Duodenal mucosa (tissue), 2 donors: ENCODE measurements at regions not wholly inside any gene's neighbourhood (a gene's known extent, or its start where the extent isn't known, plus 50 kb on each side); places are given as distances from the start of the nearest gene placed in this dataset.

Experiments used
- H3K27ac ChIP-seq: one replicate; pipeline ENCODE4 v1.7.0; 2013; ENCODE audit warnings: low read depth, low read length
- H3K27me3 ChIP-seq, 2 donors: one replicate each; pipeline ENCODE4 v1.7.0; 2013; ENCODE audit warnings: low read length in 2 of 2, control low read depth in 1 of 2; ENCODE audit not compliant: insufficient read depth in 2 of 2, control insufficient read depth in 1 of 2
- H3K36me3 ChIP-seq, 2 donors: one replicate each; pipeline ENCODE4 v1.7.0; 2013; ENCODE audit warnings: low read length in 2 of 2, control low read depth in 1 of 2; ENCODE audit not compliant: insufficient read depth in 2 of 2, control insufficient read depth in 1 of 2
- H3K4me1 ChIP-seq, 2 donors: one replicate each; pipeline ENCODE4 v1.7.0; 2013; ENCODE audit warnings: low read length in 2 of 2, control low read depth in 1 of 2; ENCODE audit not compliant: insufficient read depth in 2 of 2, control insufficient read depth in 1 of 2
- H3K4me3 ChIP-seq, 2 donors: one replicate each; pipeline ENCODE4 v1.7.0; 2013; ENCODE audit warnings: low read length in 2 of 2, low read depth in 1 of 2
- H3K9ac ChIP-seq, 2 donors: one replicate each; pipeline ENCODE4 v1.7.0; 2013; ENCODE audit warnings: low read length in 2 of 2, low read depth in 1 of 2
- H3K9me3 ChIP-seq, 2 donors: one replicate each; pipeline ENCODE4 v1.7.0; 2013; ENCODE audit warnings: low read length in 2 of 2, control low read depth in 1 of 2; ENCODE audit not compliant: control insufficient read depth in 1 of 2

GRCh38 chr2:167900435-167901114 lies 346.8 kb downstream of the STK39 start:
- Histone ChIP-seq H3K36me3 (no peaks in the 10 kb centered on the region), H3K4me1 (no peaks in the 10 kb centered on the region), H3K9me3 (no peaks in the 10 kb centered on the region), H3K9ac (no peak overlapping the region), H3K27me3 (no peaks in the 10 kb centered on the region), H3K4me3 (no peak overlapping the region), H3K27ac (no peak overlapping the region)

GRCh38 chr2:167898340-167898739 lies 349.1 kb downstream of the STK39 start:
- H3K9ac ChIP-seq, result no peak overlapping the region
- H3K4me1 ChIP-seq, result no peaks in the 10 kb centered on the region
- no peak overlapping the region for H3K4me3 ChIP-seq
- no peaks in the 10 kb centered on the region for H3K9me3 ChIP-seq
- H3K36me3 ChIP-seq, result no peaks in the 10 kb centered on the region
- no peak overlapping the region for H3K27ac ChIP-seq
- H3K27me3 ChIP-seq, result no peaks in the 10 kb centered on the region

GRCh38 chr2:167891841-167892240 lies 355.6 kb downstream of the STK39 start:
- H3K27ac ChIP-seq, result no peak overlapping the region
- no peaks in the 10 kb centered on the region for H3K36me3 ChIP-seq
- no peak overlapping the region for H3K9ac ChIP-seq
- H3K9me3 ChIP-seq, result peaks cover 0 to 5% of the 10 kb centered on the region in 2 donors
- H3K4me3 ChIP-seq, result no peak overlapping the region
- H3K4me1 ChIP-seq, result no peaks in the 10 kb centered on the region
- H3K27me3 ChIP-seq, result no peaks in the 10 kb centered on the region

GRCh38 chr2:167890739-167891138 lies 356.7 kb downstream of the STK39 start:
- Histone ChIP-seq H3K9me3 (peaks cover 0 to 5% of the 10 kb centered on the region in 2 donors), H3K9ac (no peak overlapping the region), H3K4me1 (no peaks in the 10 kb centered on the region), H3K27me3 (no peaks in the 10 kb centered on the region), H3K27ac (no peak overlapping the region), H3K36me3 (no peaks in the 10 kb centered on the region), H3K4me3 (no peak overlapping the region)

GRCh38 chr2:167880415-167880814 lies 367.0 kb downstream of the STK39 start:
- Histone ChIP-seq H3K4me1 (no peaks in the 10 kb centered on the region), H3K9ac (no peak overlapping the region), H3K36me3 (no peaks in the 10 kb centered on the region), H3K27me3 (no peaks in the 10 kb centered on the region), H3K4me3 (no peak overlapping the region), H3K27ac (no peak overlapping the region), H3K9me3 (no peaks in the 10 kb centered on the region)

GRCh38 chr2:167875529-167875928 lies 371.9 kb downstream of the STK39 start:
- no peaks in the 10 kb centered on the region for H3K27me3 ChIP-seq

GRCh38 chr2:167874812-167875211 lies 372.6 kb downstream of the STK39 start:
- H3K27ac ChIP-seq, result no peak overlapping the region
- H3K9me3 ChIP-seq, result no peaks in the 10 kb centered on the region
- no peak overlapping the region for H3K9ac ChIP-seq
- no peaks in the 10 kb centered on the region for H3K27me3 ChIP-seq
- no peaks in the 10 kb centered on the region for H3K4me1 ChIP-seq
- H3K36me3 ChIP-seq, result no peaks in the 10 kb centered on the region
- no peak overlapping the region for H3K4me3 ChIP-seq

More at GRCh38 chr2:167875529-167875928, 371.9 kb downstream of the STK39 start:
- Histone ChIP-seq H3K36me3 (no peaks in the 10 kb centered on the region), H3K27ac (no peak overlapping the region), H3K4me3 (no peak overlapping the region), H3K9ac (no peak overlapping the region), H3K4me1 (no peaks in the 10 kb centered on the region), H3K9me3 (no peaks in the 10 kb centered on the region)

- no peak overlapping the region for H3K27ac ChIP-seq
- H3K27me3 ChIP-seq, result no peaks in the 10 kb centered on the region
- no peaks in the 10 kb centered on the region for H3K36me3 ChIP-seq
- H3K9ac ChIP-seq, result no peak overlapping the region
- no peaks in the 10 kb centered on the region for H3K4me1 ChIP-seq
- H3K4me3 ChIP-seq, result no peak overlapping the region
- H3K9me3 ChIP-seq, result no peaks in the 10 kb centered on the region
Measured at GRCh38 chr2:167871286-167871685, 376.1 kb downstream of the STK39 start.

GRCh38 chr2:167869200-167869599 lies 378.2 kb downstream of the STK39 start:
- Histone ChIP-seq H3K27me3 (no peaks in the 10 kb centered on the region), H3K27ac (no peak overlapping the region), H3K4me1 (no peaks in the 10 kb centered on the region), H3K36me3 (no peaks in the 10 kb centered on the region), H3K4me3 (no peak overlapping the region), H3K9me3 (no peaks in the 10 kb centered on the region), H3K9ac (no peak overlapping the region)

GRCh38 chr2:167863377-167863776 lies 384.0 kb downstream of the STK39 start:
- Histone ChIP-seq H3K27me3 (no peaks in the 10 kb centered on the region), H3K4me1 (no peaks in the 10 kb centered on the region), H3K9me3 (no peaks in the 10 kb centered on the region), H3K4me3 (no peak overlapping the region), H3K27ac (no peak overlapping the region), H3K9ac (no peak overlapping the region), H3K36me3 (no peaks in the 10 kb centered on the region)
